ENCODE measurements at regions not wholly inside any gene's neighbourhood (a gene's known extent, or its start where the extent isn't known, plus 50 kb on each side); places are given as distances from the start of the nearest gene placed in this dataset.
"Not testable (repeated sequence)": the region's sequence is repeated elsewhere in the genome, so short reads cannot be mapped to it uniquely, and the experiment has no call there.

- Histone ChIP-seq H3K36me3 (ENCODE audit: control insufficient read depth, low read length) (no peaks in the 10 kb centered on the region), H3K4me3 (ENCODE audit: low read length) (peak overlapping the region; percentile 61), H3K27me3 (ENCODE audit: control insufficient read depth, low read length) (no peaks in the 10 kb centered on the region), H3K9me3 (ENCODE audit: control insufficient read depth, insufficient read depth, low read length) (no peaks in the 10 kb centered on the region), H3K4me1 (ENCODE audit: control insufficient read depth, low read length) (peaks cover 14% of the 10 kb centered on the region), H3K9me2 (replicated peaks; ENCODE audit: control insufficient read depth, low read length) (no peaks in the 10 kb centered on the region), H4K20me1 (ENCODE audit: control insufficient read depth, insufficient read depth, low read depth, low read length) (no peaks in the 10 kb centered on the region), H3K27ac (ENCODE audit: low read depth, low read length) (no peak overlapping the region), H3K79me2 (ENCODE audit: control insufficient read depth, low read length) (no peaks in the 10 kb centered on the region), H3K4me2 (ENCODE audit: low read length) (peak overlapping the region; percentile 69), H3F3A (ENCODE audit: control insufficient read depth, insufficient read depth) (no peaks in the 10 kb centered on the region)
- no peak for TF ChIP-seq EZH2phosphoT487 (IDR thresholded peaks at IDR 0.05; ENCODE audit: borderline replicate concordance, low read length)
- no peak for TF ChIP-seq CTCF (IDR thresholded peaks at IDR 0.05; ENCODE audit: low read depth, low read length, poor library complexity, severe bottlenecking)
Observed at GRCh38 chr6:13874191-13874549, 50.6 kb upstream of the RNF182 start.

GRCh38 chr6:13873288-13874190 lies 51.2 kb upstream of the RNF182 start:
- TF ChIP-seq EZH2phosphoT487 (IDR thresholded peaks at IDR 0.05; ENCODE audit: borderline replicate concordance, low read length) = no peak
- peak; percentile 97 for TF ChIP-seq CTCF (IDR thresholded peaks at IDR 0.05; ENCODE audit: low read depth, low read length, poor library complexity, severe bottlenecking)
- no peaks in the 10 kb centered on the region for H4K20me1 ChIP-seq (ENCODE audit: control insufficient read depth, insufficient read depth, low read depth, low read length)
- H3K4me3 ChIP-seq (ENCODE audit: low read length) = peak overlapping the region; percentile 61
- H3F3A ChIP-seq (ENCODE audit: control insufficient read depth, insufficient read depth) = no peaks in the 10 kb centered on the region
- H3K27me3 ChIP-seq (ENCODE audit: control insufficient read depth, low read length) = no peaks in the 10 kb centered on the region
- no peak overlapping the region for H3K27ac ChIP-seq (ENCODE audit: low read depth, low read length)
- no peaks in the 10 kb centered on the region for H3K36me3 ChIP-seq (ENCODE audit: control insufficient read depth, low read length)
- peak overlapping the region; percentile 69 for H3K4me2 ChIP-seq (ENCODE audit: low read length)
- H3K4me1 ChIP-seq (ENCODE audit: control insufficient read depth, low read length) = peaks cover 14% of the 10 kb centered on the region
- H3K9me2 ChIP-seq (replicated peaks; ENCODE audit: control insufficient read depth, low read length) = no peaks in the 10 kb centered on the region
- no peaks in the 10 kb centered on the region for H3K79me2 ChIP-seq (ENCODE audit: control insufficient read depth, low read length)
- no peaks in the 10 kb centered on the region for H3K9me3 ChIP-seq (ENCODE audit: control insufficient read depth, insufficient read depth, low read length)

- Histone ChIP-seq H3F3A (ENCODE audit: control insufficient read depth, insufficient read depth) (no peaks in the 10 kb centered on the region), H3K79me2 (ENCODE audit: control insufficient read depth, low read length) (no peaks in the 10 kb centered on the region), H3K27ac (ENCODE audit: low read depth, low read length) (no peak overlapping the region), H3K36me3 (ENCODE audit: control insufficient read depth, low read length) (no peaks in the 10 kb centered on the region), H4K20me1 (ENCODE audit: control insufficient read depth, insufficient read depth, low read depth, low read length) (no peaks in the 10 kb centered on the region), H3K9me2 (replicated peaks; ENCODE audit: control insufficient read depth, low read length) (no peaks in the 10 kb centered on the region), H3K9me3 (ENCODE audit: control insufficient read depth, insufficient read depth, low read length) (no peaks in the 10 kb centered on the region), H3K27me3 (ENCODE audit: control insufficient read depth, low read length) (no peaks in the 10 kb centered on the region), H3K4me1 (ENCODE audit: control insufficient read depth, low read length) (peaks cover 14% of the 10 kb centered on the region), H3K4me2 (ENCODE audit: low read length) (no peak overlapping the region), H3K4me3 (ENCODE audit: low read length) (no peak overlapping the region)
- TF ChIP-seq EZH2phosphoT487 (IDR thresholded peaks at IDR 0.05; ENCODE audit: borderline replicate concordance, low read length) (no peak), CTCF (IDR thresholded peaks at IDR 0.05; ENCODE audit: low read depth, low read length, poor library complexity, severe bottlenecking) (no peak)
Observed at GRCh38 chr6:13872681-13873080, 52.1 kb upstream of the RNF182 start.

- not testable (repeated sequence) for H3F3A ChIP-seq (ENCODE audit: control insufficient read depth, insufficient read depth); H3K4me2 ChIP-seq (ENCODE audit: low read length); H3K27ac ChIP-seq (ENCODE audit: low read depth, low read length); H3K27me3 ChIP-seq (ENCODE audit: control insufficient read depth, low read length); H4K20me1 ChIP-seq (ENCODE audit: control insufficient read depth, insufficient read depth, low read depth, low read length); H3K36me3 ChIP-seq (ENCODE audit: control insufficient read depth, low read length); H3K9me2 ChIP-seq (replicated peaks; ENCODE audit: control insufficient read depth, low read length); H3K4me3 ChIP-seq (ENCODE audit: low read length); H3K9me3 ChIP-seq (ENCODE audit: control insufficient read depth, insufficient read depth, low read length); H3K79me2 ChIP-seq (ENCODE audit: control insufficient read depth, low read length)
- H3K4me1 ChIP-seq (ENCODE audit: control insufficient read depth, low read length) = peaks cover 14% of the 10 kb centered on the region
Observed at GRCh38 chr6:13872006-13872405, 52.7 kb upstream of the RNF182 start.
